ENCODE measurements at regions not wholly inside any gene's neighbourhood (a gene's known extent, or its start where the extent isn't known, plus 50 kb on each side); places are given as distances from the start of the nearest gene placed in this dataset.
"Not testable (repeated sequence)": the region's sequence is repeated elsewhere in the genome, so short reads cannot be mapped to it uniquely, and the experiment has no call there.

GRCh38 chr4:9539939-9540520, 95.8 kb downstream of the DEFB131A start:
- TF ChIP-seq, protein P1, sequence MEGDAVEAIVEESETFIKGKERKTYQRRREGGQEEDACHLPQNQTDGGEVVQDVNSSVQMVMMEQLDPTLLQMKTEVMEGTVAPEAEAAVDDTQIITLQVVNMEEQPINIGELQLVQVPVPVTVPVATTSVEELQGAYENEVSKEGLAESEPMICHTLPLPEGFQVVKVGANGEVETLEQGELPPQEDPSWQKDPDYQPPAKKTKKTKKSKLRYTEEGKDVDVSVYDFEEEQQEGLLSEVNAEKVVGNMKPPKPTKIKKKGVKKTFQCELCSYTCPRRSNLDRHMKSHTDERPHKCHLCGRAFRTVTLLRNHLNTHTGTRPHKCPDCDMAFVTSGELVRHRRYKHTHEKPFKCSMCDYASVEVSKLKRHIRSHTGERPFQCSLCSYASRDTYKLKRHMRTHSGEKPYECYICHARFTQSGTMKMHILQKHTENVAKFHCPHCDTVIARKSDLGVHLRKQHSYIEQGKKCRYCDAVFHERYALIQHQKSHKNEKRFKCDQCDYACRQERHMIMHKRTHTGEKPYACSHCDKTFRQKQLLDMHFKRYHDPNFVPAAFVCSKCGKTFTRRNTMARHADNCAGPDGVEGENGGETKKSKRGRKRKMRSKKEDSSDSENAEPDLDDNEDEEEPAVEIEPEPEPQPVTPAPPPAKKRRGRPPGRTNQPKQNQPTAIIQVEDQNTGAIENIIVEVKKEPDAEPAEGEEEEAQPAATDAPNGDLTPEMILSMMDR (IDR thresholded peaks at IDR 0.05) = not testable (repeated sequence)
- not testable (repeated sequence) for TF ChIP-seq HOXA7 (CRISPR knock-in tag; IDR thresholded peaks at IDR 0.05)

Data from A549 (cell line).